ENCODE measurements at regions not wholly inside any gene's neighbourhood (a gene's known extent, or its start where the extent isn't known, plus 50 kb on each side); places are given as distances from the start of the nearest gene placed in this dataset.
"Not testable (repeated sequence)": the region's sequence is repeated elsewhere in the genome, so short reads cannot be mapped to it uniquely, and the experiment has no call there.

DNA sequence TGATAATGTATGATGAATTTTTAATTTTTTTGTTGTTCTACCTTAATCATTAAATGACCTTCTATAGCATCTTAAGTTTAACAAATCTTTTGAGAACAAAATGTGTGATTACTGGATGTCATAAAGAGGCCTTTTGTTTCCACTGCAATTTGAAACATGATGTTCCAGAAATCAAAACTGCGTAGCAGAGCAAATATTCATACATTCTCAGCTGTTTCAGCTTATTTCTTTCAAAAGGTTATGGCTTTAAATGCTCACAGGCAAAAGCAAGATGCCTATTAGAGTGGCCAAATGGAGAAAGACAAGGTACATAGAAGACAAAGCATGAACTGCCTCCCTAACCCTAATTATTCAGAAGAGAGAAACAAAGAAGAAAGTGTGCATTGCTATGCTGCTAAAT, 233.0 kb upstream of the SLC7A11 start:
- no peaks in the 10 kb centered on the region for H3K27me3 Mint-ChIP-seq
- DNase-seq (no peak), ATAC-seq (ENCODE audit: low read depth) (no peak)
- intact Hi-C loops (cut with micrococcal nuclease): no loop called here
- ChIA-PET POLR2A (no interaction called here), CTCF (no interaction called here)
- no peaks in the 10 kb centered on the region for H3K36me3 Mint-ChIP-seq (ENCODE audit: low read depth)
- no peak overlapping the region for H3K4me3 Mint-ChIP-seq
- no peaks in the 10 kb centered on the region for H3K4me1 Mint-ChIP-seq
- no peak overlapping the region for H3K27ac Mint-ChIP-seq
- TF ChIP-seq CTCF (IDR thresholded peaks at IDR 0.05): no peak
- no peaks in the 10 kb centered on the region for H3K9me3 Mint-ChIP-seq

DNA sequence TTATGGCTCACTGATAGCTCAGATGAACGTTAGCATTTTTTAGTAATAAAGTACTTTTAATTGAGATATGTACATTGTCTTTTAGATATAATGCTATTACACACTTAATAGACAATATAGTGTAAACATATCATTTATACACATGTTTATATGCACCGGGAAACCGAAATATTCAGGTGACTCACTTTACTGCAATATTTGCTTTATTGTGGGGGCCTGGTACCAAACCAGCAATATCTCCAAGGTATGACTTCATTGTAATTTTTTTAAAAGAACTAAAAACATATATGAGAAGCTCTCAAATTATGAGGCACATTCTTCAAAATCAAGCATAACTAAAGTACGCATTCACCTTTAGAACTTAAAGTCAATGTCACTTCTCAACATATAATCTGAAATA, 231.2 kb upstream of the SLC7A11 start:
- ChIA-PET POLR2A (no interaction called here), CTCF (no interaction called here)
- Mint-ChIP-seq H3K9me3 (no peaks in the 10 kb centered on the region), H3K27ac (no peak overlapping the region), H3K27me3 (no peaks in the 10 kb centered on the region), H3K4me3 (no peak overlapping the region), H3K4me1 (no peaks in the 10 kb centered on the region), H3K36me3 (ENCODE audit: low read depth) (no peaks in the 10 kb centered on the region)
- DNase-seq (no peak), ATAC-seq (ENCODE audit: low read depth) (no peak)
- no peak for TF ChIP-seq CTCF (IDR thresholded peaks at IDR 0.05)
- intact Hi-C loops (cut with micrococcal nuclease): no loop called here

DNA sequence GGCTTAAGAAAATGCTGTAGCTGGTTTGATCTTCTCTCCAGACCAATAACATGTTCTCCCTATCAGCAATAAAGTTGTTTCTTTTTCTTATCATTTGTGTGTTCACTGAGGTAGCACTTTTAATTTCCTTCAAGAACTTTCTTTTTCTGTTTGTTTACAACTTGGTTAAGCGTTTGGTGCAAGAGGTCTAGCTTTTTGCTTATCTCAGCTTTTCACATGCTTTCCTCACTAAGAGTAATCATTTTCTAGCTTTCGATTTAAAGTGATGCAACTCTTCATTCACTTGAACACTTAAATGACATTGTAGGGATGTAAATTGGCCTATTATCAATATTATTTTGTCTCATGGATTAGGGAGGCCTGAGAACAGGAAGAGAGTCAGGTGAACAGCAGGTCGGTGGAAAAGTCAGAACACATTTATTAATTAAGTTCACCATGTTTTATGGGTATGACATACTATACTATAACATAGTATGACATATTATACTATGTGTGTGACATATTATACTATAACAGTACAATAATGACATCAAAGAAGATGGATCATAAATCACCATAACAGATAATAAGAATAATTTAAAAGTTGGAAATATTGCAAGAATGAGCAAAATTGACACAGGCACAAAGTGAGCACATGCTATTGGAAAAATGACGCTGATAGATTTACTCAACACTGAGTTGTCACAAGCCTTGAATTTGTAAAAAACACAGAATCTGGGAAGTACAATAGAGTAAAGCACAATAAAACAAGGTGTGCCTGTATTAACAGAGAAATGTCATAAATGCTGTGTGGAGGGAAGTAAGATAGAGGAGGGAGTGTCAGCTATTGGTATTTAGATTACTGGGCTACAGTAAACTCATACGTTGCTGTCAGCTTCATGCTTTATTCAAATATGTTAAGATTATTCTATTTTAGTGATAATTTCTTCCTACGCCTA, 218.6 kb upstream of the SLC7A11 start:
- CTCF ChIA-PET: no interaction called here
- H3K27ac Mint-ChIP-seq: no peak overlapping the region
- H3K36me3 Mint-ChIP-seq (ENCODE audit: low read depth): no peaks in the 10 kb centered on the region
- ATAC-seq (ENCODE audit: low read depth): no peak
- H3K27me3 Mint-ChIP-seq: no peaks in the 10 kb centered on the region
- H3K9me3 Mint-ChIP-seq: no peaks in the 10 kb centered on the region
- POLR2A ChIA-PET: no interaction called here
- no peaks in the 10 kb centered on the region for H3K4me1 Mint-ChIP-seq
- intact Hi-C loops (cut with micrococcal nuclease): no loop called here
- TF ChIP-seq CTCF (IDR thresholded peaks at IDR 0.05): no peak
- DNase-seq: no peak
- H3K4me3 Mint-ChIP-seq: no peak overlapping the region

- ChIA-PET POLR2A (no interaction called here), CTCF (no interaction called here)
- Mint-ChIP-seq H3K4me1 (no peaks in the 10 kb centered on the region), H3K36me3 (ENCODE audit: low read depth) (no peaks in the 10 kb centered on the region), H3K27me3 (no peaks in the 10 kb centered on the region), H3K27ac (no peak overlapping the region), H3K4me3 (no peak overlapping the region), H3K9me3 (no peaks in the 10 kb centered on the region)
- ATAC-seq (ENCODE audit: low read depth): no peak
- no peak for DNase-seq
- TF ChIP-seq CTCF (IDR thresholded peaks at IDR 0.05): no peak
- intact Hi-C loops (cut with micrococcal nuclease): no loop called here
Observed at GRCh38 chr4:138458751-138459150, 216.6 kb upstream of the SLC7A11 start.

GRCh38 chr4:138456349-138456748, 214.2 kb upstream of the SLC7A11 start:
- H3K9me3 Mint-ChIP-seq; DNase-seq; ATAC-seq (ENCODE audit: low read depth); H3K27ac Mint-ChIP-seq; H3K36me3 Mint-ChIP-seq (ENCODE audit: low read depth); intact Hi-C loops (cut with micrococcal nuclease); CTCF ChIA-PET; H3K4me1 Mint-ChIP-seq; H3K27me3 Mint-ChIP-seq; POLR2A ChIA-PET; H3K4me3 Mint-ChIP-seq: not testable (repeated sequence)

DNA sequence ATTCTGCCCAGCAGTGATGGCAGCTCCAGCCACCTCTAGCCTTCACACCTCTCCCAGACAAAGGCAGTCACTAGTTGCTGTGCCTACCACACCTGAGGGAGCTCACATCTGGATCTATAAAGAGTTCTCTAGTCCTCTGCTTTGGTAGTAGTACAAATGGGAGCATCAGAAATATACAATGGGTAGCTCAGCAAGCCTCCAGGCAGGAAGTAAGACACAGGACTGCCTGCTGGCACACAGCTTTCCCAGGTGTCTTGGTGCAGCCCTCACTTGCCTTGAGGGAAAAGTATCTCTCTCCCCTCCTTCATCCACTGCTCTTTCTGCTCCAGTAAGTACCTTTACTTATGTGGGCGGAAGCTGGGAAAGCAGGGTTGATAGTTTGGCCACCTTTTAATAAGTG, 212.9 kb upstream of the SLC7A11 start:
- TF ChIP-seq CTCF (IDR thresholded peaks at IDR 0.05): no peak
- H3K4me1 Mint-ChIP-seq: no peaks in the 10 kb centered on the region
- no peak for ATAC-seq (ENCODE audit: low read depth)
- no peak overlapping the region for H3K27ac Mint-ChIP-seq
- no peak overlapping the region for H3K4me3 Mint-ChIP-seq
- intact Hi-C loops (cut with micrococcal nuclease): no loop called here
- no peaks in the 10 kb centered on the region for H3K9me3 Mint-ChIP-seq
- POLR2A ChIA-PET: no interaction called here
- no peaks in the 10 kb centered on the region for H3K27me3 Mint-ChIP-seq
- no peaks in the 10 kb centered on the region for H3K36me3 Mint-ChIP-seq (ENCODE audit: low read depth)
- DNase-seq: no peak
- CTCF ChIA-PET: no interaction called here

All from activated B cell treated with CpG ODN at 0.5 μM for 24 hours (primary cell).